ENCODE measurements at regions not wholly inside any gene's neighbourhood (a gene's known extent, or its start where the extent isn't known, plus 50 kb on each side); places are given as distances from the start of the nearest gene placed in this dataset.
"Not testable (repeated sequence)": the region's sequence is repeated elsewhere in the genome, so short reads cannot be mapped to it uniquely, and the experiment has no call there.

DNA sequence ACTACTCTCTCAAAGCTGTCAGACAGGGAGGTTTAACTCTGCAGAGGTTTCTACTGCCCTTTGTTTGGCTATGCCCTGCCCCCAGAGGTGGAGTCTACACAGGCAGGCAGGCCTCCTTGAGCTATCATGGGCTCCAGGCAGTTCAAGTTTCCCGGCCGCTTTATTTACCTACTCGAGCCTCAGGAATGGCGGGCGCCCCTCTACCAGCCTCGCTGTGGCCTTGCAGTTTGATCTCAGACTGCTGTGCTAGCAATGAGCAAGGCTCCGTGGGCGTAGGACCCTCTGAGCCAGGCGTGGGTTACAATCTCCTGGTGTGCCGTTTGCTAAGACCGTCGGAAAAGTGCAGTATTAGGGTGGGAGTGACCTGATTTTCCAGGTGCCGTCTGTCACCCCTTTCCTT is 124.3 kb downstream of the PTCHD1 start:
- DNase-seq (ENCODE audit: low spot score) = not testable (repeated sequence)

GRCh38 chrX:23465105-23465791 is 130.6 kb downstream of the PTCHD1 start:
- no peak for DNase-seq (ENCODE audit: low spot score)

DNA sequence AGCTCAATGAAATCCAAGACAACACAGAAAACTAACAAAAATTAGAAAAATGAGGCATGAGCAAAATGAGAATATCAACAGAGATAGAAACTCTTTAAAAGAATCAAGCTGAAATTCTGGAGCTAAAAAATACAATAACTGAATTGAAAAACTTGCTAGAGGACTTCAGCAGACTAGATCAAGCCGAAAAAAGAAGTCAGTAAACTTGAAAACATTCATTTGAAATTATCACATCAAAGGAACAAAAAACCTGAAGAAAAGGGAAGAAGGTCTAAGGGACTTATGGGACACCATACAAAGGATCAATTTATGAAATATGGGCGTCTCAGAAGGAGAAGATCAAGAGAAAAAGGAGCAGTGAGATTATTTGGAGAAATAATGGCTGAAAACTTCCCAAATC is 131.3 kb downstream of the PTCHD1 start:
- DNase-seq (ENCODE audit: low spot score) = no peak

DNA sequence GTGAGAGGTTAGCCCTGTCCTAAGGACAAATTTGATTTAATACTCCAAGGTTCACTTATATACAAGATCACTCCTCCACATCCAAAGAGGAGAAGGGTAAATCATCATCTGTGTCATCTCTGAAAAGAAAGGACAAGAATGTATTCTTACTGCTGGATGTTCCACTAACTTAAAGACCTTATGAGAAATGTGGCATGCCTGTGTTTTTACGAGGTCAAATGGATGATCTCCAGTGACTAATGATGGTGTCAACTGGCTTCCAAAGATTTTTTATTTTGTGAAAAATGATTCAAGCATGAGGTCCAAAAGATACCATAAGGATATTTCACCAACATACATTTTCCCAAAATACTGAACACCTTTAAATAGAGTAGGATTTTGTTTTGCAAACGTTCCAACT is 143.4 kb downstream of the PTCHD1 start:
- no peak for DNase-seq (ENCODE audit: low spot score)

- no peak for DNase-seq (ENCODE audit: low spot score)
These were observed 143.9 kb downstream of the PTCHD1 start for GRCh38 chrX:23478561-23478960.

GRCh38 chrX:23482561-23482960 is 147.9 kb downstream of the PTCHD1 start:
- no peak for DNase-seq (ENCODE audit: low spot score)

GRCh38 chrX:23483396-23483795 is 148.7 kb downstream of the PTCHD1 start:
- no peak for DNase-seq (ENCODE audit: low spot score)

DNA sequence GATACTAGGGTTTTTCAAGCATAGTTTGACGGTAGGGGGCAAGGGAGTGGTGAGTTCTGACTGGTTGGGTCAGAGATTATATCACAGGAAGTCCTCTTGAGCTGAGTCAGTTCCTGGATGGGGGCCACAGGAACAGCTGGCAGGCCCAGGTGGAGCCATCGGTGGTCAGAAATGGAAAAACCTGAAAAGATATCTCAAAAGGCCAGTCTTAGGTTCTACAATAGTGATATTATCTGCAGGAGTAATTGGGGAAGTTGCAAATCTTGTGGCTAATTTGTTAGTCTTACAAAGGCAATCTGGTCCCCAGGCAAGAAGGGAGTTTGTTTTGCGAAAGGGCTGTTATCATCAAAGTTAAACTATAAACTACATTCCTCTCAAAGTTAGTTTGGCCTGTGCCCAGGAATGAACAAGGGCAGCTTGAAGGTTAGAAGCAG is 159.3 kb downstream of the PTCHD1 start:
- no peak for DNase-seq (ENCODE audit: low spot score)

GRCh38 chrX:23494741-23495140 is 160.1 kb downstream of the PTCHD1 start:
- no peak for DNase-seq (ENCODE audit: low spot score)

DNA sequence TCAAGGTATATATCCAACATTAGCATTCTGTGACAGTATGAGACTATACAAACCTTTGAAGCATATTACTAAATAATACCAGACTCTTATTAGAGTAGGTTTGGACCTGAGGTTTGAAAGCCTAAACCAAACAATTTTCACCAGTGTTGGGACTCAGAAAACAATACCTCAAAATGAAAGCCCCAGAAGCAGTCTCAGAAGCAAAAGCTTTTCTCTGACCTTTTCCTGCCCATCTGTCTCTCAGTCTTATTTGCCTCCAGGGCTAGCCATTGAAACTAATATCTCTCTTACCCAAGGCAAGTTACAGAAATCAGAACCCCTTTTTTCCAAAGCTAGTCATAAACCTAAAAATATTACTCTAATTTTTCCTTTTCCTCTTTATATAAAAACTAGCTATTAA is 163.3 kb downstream of the PTCHD1 start:
- no peak for DNase-seq (ENCODE audit: low spot score)

GRCh38 chrX:23501974-23502373 is 165.3 kb upstream of the PRDX4 start:
- no peak for DNase-seq (ENCODE audit: low spot score)

DNA sequence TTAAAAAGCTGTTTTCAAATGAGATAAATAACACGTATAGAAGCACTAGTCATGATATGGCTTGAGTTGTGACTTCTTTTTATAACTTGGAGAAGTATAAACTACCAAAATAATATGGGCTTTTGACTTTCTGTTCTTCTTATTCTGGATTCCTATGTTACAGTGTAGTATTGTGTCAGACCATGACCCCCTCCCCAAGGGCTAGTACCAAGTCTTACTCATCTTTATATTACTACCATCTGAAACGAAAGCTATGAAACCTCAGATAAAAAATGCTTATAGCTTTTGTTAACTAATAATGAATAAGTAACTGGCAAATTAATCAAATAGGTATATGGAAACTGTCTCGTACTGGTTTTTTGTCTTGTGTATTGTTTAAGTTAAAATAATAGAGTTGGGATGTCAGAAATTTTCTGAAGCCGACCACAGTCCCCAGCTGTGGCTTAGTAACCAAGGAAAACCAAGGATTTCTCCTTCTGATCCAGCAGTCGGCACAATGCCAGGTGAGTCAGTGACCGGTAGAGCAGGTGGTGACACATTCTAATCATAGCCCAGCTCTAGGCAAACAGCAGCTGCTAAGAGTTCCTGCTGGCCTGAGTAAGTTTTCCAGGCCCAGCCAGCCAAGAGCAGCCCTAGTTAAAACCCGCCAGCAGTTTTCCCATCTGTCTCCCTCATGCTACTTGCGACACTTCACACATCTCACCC is 163.3 kb upstream of the PRDX4 start:
- no peak for DNase-seq (ENCODE audit: low spot score)

DNA sequence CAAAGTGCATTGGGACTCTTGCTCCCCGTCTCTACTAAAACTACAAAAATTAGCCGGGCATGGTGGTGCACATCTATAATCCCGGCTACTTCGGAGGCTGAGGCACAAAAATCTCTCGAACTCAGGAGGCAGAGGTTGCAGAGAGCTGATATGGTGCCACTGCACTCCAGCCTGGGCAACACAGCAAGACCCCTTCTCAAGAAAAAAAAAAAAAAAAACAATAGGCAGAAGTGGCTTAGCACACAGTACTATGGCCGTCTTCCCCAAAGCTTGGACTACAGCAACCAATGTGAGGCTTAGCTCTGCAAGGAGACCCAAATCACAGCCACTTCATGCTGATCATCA is 162.8 kb upstream of the PRDX4 start:
- no peak for DNase-seq (ENCODE audit: low spot score)

- no peak for DNase-seq (ENCODE audit: low spot score)
These were observed 162.4 kb upstream of the PRDX4 start for GRCh38 chrX:23504895-23505294.

- DNase-seq (ENCODE audit: low spot score) = no peak
These were observed 161.6 kb upstream of the PRDX4 start for GRCh38 chrX:23505531-23506303.

DNA sequence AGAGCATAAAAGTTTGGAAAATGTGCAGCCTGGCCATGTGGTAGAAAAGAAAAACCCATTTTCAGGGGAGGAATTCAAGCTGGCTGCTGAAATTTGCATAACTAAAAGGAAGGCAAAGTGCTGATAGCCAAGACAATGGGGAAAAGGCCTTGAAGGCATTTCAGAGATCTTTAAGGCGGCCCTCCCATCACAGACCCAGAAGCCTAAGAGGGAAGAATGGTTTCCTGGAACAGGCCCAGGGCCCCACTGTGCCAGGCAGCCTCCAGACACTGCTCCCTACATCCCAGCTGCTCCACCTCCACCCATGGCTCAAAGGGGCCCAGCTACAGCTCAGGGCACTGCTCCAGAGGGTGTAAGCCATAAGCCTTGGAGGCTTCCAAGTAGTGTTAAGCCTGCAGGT is 158.0 kb upstream of the PRDX4 start:
- DNase-seq (ENCODE audit: low spot score) = no peak

GRCh38 chrX:23511793-23512192 is 155.5 kb upstream of the PRDX4 start:
- DNase-seq (ENCODE audit: low spot score) = no peak

GRCh38 chrX:23513121-23513520 is 154.2 kb upstream of the PRDX4 start:
- DNase-seq (ENCODE audit: low spot score) = no peak

GRCh38 chrX:23514082-23514481 is 153.2 kb upstream of the PRDX4 start:
- no peak for DNase-seq (ENCODE audit: low spot score)

GRCh38 chrX:23515028-23515427 is 152.3 kb upstream of the PRDX4 start:
- no peak for DNase-seq (ENCODE audit: low spot score)

DNA sequence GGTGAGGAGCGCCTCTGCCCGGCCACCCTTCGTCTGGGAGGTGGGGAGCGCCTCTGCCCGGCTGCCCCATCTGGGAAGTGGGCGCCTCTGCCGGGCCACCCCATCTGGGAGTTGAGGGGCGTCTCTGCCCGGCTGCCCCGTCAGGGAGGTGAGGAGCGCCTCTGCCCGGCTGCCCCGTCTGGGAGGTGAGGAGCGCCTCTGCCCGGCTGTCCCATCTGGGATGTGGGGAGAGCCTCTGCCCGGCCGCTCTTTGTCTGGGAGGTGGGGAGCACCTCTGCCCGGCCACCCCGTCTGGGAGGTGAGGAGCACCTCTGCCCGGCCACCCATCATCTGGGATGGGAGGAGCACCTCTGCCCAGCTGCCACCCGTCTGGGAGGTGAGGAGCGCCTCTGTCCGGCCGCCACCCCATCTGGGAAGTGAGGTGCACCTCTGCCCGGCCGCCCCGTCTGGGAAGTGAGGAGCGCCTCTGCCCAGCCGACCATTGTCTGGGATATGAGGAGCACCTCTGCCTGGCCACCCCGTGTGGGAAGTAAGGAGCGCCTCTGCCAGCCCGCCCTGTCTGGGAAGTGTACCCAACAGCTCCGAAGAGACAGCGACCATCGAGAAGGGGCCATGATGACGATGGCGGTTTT is 144.2 kb upstream of the PRDX4 start:
- not testable (repeated sequence) for DNase-seq (ENCODE audit: low spot score)

DNA sequence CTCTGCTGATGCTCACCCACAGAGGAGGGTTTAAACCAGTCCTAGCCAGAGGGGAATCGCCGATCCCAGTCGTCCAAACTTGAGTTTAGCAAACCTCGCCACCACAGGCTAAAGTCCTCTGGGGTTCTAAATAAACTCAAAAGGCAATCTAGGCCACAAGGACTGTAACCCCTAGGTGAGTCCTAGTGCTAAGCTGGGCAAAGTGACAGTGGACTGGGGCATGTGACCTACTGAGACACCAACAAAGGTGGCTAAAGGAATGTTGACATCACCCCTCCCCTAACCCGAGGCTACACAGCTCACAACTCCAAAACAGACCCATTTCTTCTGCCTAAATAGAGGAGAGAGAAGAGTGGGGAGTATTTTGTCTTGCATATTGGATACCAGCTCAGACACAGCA is 142.8 kb upstream of the PRDX4 start:
- no peak for DNase-seq (ENCODE audit: low spot score)

- no peak for DNase-seq (ENCODE audit: low spot score)
These were observed 141.8 kb upstream of the PRDX4 start for GRCh38 chrX:23525531-23525930.

All from putamen (tissue), 1 donor.